ENCODE measurements at regions not wholly inside any gene's neighbourhood (a gene's known extent, or its start where the extent isn't known, plus 50 kb on each side); places are given as distances from the start of the nearest gene placed in this dataset.
"Not testable (repeated sequence)": the region's sequence is repeated elsewhere in the genome, so short reads cannot be mapped to it uniquely, and the experiment has no call there.

- Histone ChIP-seq H3K9me3 (ENCODE audit: severe bottlenecking) (no peaks in the 10 kb centered on the region), H3K36me3 (ENCODE audit: low read depth) (no peaks in the 10 kb centered on the region), H3K4me1 (ENCODE audit: insufficient read depth, poor library complexity, severe bottlenecking) (peaks cover 14% of the 10 kb centered on the region), H3K27ac (ENCODE audit: poor library complexity, severe bottlenecking) (no peak overlapping the region), H3K4me3 (ENCODE audit: severe bottlenecking) (no peak overlapping the region), H3K27me3 (ENCODE audit: insufficient read depth, poor library complexity, severe bottlenecking) (no peaks in the 10 kb centered on the region)
- no peak for TF ChIP-seq CTCF (IDR thresholded peaks at IDR 0.05; ENCODE audit: poor library complexity, severe bottlenecking)
- DNase-seq (ENCODE audit: low spot score) (no peak), ATAC-seq (ENCODE audit: low read depth) (no peak)
Measured at GRCh38 chr5:67770431-67771025, 445.0 kb upstream of the PIK3R1 start.

- no peak overlapping the region for H3K4me3 ChIP-seq (ENCODE audit: severe bottlenecking)
- no peak for TF ChIP-seq CTCF (IDR thresholded peaks at IDR 0.05; ENCODE audit: poor library complexity, severe bottlenecking)
- DNase-seq (ENCODE audit: low spot score) (no peak), ATAC-seq (ENCODE audit: low read depth) (no peak)
- H3K4me1 ChIP-seq (ENCODE audit: insufficient read depth, poor library complexity, severe bottlenecking), result peaks cover 3% of the 10 kb centered on the region
- no peaks in the 10 kb centered on the region for H3K9me3 ChIP-seq (ENCODE audit: severe bottlenecking)
- H3K36me3 ChIP-seq (ENCODE audit: low read depth), result no peaks in the 10 kb centered on the region
- no peaks in the 10 kb centered on the region for H3K27me3 ChIP-seq (ENCODE audit: insufficient read depth, poor library complexity, severe bottlenecking)
- H3K27ac ChIP-seq (ENCODE audit: poor library complexity, severe bottlenecking), result no peak overlapping the region
Measured at GRCh38 chr5:67765697-67766096, 449.9 kb upstream of the PIK3R1 start.

- H3K27ac ChIP-seq (ENCODE audit: poor library complexity, severe bottlenecking); H3K9me3 ChIP-seq (ENCODE audit: severe bottlenecking); H3K4me1 ChIP-seq (ENCODE audit: insufficient read depth, poor library complexity, severe bottlenecking); H3K4me3 ChIP-seq (ENCODE audit: severe bottlenecking); H3K27me3 ChIP-seq (ENCODE audit: insufficient read depth, poor library complexity, severe bottlenecking); DNase-seq (ENCODE audit: low spot score); ATAC-seq (ENCODE audit: low read depth); H3K36me3 ChIP-seq (ENCODE audit: low read depth): not testable (repeated sequence)
Measured at GRCh38 chr5:67757771-67758170, 457.8 kb upstream of the PIK3R1 start.

GRCh38 chr5:67752357-67752708, 463.2 kb upstream of the PIK3R1 start:
- no peaks in the 10 kb centered on the region for H3K4me1 ChIP-seq (ENCODE audit: insufficient read depth, poor library complexity, severe bottlenecking)
- no peaks in the 10 kb centered on the region for H3K9me3 ChIP-seq (ENCODE audit: severe bottlenecking)
- TF ChIP-seq CTCF (IDR thresholded peaks at IDR 0.05; ENCODE audit: poor library complexity, severe bottlenecking), result no peak
- H3K27me3 ChIP-seq (ENCODE audit: insufficient read depth, poor library complexity, severe bottlenecking), result no peaks in the 10 kb centered on the region
- H3K4me3 ChIP-seq (ENCODE audit: severe bottlenecking), result no peak overlapping the region
- no peaks in the 10 kb centered on the region for H3K36me3 ChIP-seq (ENCODE audit: low read depth)
- no peak for ATAC-seq (ENCODE audit: low read depth)
- H3K27ac ChIP-seq (ENCODE audit: poor library complexity, severe bottlenecking), result no peak overlapping the region
- DNase-seq (ENCODE audit: low spot score), result no peak

- Histone ChIP-seq H3K27ac (ENCODE audit: poor library complexity, severe bottlenecking) (no peak overlapping the region), H3K9me3 (ENCODE audit: severe bottlenecking) (no peaks in the 10 kb centered on the region)
- ATAC-seq (ENCODE audit: low read depth), result no peak
Measured at GRCh38 chr5:67748165-67748690, 467.3 kb upstream of the PIK3R1 start.

More at GRCh38 chr5:67748165-67748690, 467.3 kb upstream of the PIK3R1 start:
- TF ChIP-seq CTCF (IDR thresholded peaks at IDR 0.05; ENCODE audit: poor library complexity, severe bottlenecking), result no peak
- Histone ChIP-seq H3K27me3 (ENCODE audit: insufficient read depth, poor library complexity, severe bottlenecking) (no peaks in the 10 kb centered on the region), H3K36me3 (ENCODE audit: low read depth) (no peaks in the 10 kb centered on the region), H3K4me3 (ENCODE audit: severe bottlenecking) (no peak overlapping the region), H3K4me1 (ENCODE audit: insufficient read depth, poor library complexity, severe bottlenecking) (no peaks in the 10 kb centered on the region)
- DNase-seq (ENCODE audit: low spot score), result no peak

Data from RWPE2 (cell line).